Testis (tissue), 2 donors: ENCODE measurements at regions not wholly inside any gene's neighbourhood (a gene's known extent, or its start where the extent isn't known, plus 50 kb on each side); places are given as distances from the start of the nearest gene placed in this dataset.

Source experiments
- POLR2A ChIP-seq: fragments of 450-650 bp; IDR thresholded peaks from one replicate; pipeline ENCODE4 v1.6.1; 2017; ENCODE audit warnings: antibody characterized with exemption, mild to moderate bottlenecking, moderate library complexity
- TF ChIP-seq, protein P1 (sequence below), 3 experiments: fragments of 450-650 bp in 2 of 3; fragments of 200-600 bp in 1 of 3; sonication (generic) in 1 of 3; IDR thresholded peaks; one replicate each; pipeline ENCODE4 v1.5.1; 2016 to 2019; ENCODE audit warnings: antibody characterized with exemption in 3 of 3, mild to moderate bottlenecking in 2 of 3, moderate library complexity in 1 of 3

GRCh38 chr10:15462253-15462897 is 91.3 kb upstream of the FAM171A1 start:
- TF ChIP-seq, protein P1, sequence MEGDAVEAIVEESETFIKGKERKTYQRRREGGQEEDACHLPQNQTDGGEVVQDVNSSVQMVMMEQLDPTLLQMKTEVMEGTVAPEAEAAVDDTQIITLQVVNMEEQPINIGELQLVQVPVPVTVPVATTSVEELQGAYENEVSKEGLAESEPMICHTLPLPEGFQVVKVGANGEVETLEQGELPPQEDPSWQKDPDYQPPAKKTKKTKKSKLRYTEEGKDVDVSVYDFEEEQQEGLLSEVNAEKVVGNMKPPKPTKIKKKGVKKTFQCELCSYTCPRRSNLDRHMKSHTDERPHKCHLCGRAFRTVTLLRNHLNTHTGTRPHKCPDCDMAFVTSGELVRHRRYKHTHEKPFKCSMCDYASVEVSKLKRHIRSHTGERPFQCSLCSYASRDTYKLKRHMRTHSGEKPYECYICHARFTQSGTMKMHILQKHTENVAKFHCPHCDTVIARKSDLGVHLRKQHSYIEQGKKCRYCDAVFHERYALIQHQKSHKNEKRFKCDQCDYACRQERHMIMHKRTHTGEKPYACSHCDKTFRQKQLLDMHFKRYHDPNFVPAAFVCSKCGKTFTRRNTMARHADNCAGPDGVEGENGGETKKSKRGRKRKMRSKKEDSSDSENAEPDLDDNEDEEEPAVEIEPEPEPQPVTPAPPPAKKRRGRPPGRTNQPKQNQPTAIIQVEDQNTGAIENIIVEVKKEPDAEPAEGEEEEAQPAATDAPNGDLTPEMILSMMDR (IDR thresholded peaks at IDR 0.05): no peak
- no peak for TF ChIP-seq POLR2A
